22Rv1 (cell line): ENCODE measurements at regions not wholly inside any gene's neighbourhood (a gene's known extent, or its start where the extent isn't known, plus 50 kb on each side); places are given as distances from the start of the nearest gene placed in this dataset.

Source experiments
- ZFX ChIP-seq: fragments of 450-650 bp; IDR thresholded peaks from 2 replicates; pipeline ENCODE4 v1.6.1; 2017; ENCODE audit warnings: antibody characterized with exemption, borderline replicate concordance
- TF ChIP-seq, protein P1 (sequence below): fragments of 450-650 bp; IDR thresholded peaks from 2 replicates; pipeline ENCODE4 v1.5.1; 2017; ENCODE audit warnings: mild to moderate bottlenecking

DNA sequence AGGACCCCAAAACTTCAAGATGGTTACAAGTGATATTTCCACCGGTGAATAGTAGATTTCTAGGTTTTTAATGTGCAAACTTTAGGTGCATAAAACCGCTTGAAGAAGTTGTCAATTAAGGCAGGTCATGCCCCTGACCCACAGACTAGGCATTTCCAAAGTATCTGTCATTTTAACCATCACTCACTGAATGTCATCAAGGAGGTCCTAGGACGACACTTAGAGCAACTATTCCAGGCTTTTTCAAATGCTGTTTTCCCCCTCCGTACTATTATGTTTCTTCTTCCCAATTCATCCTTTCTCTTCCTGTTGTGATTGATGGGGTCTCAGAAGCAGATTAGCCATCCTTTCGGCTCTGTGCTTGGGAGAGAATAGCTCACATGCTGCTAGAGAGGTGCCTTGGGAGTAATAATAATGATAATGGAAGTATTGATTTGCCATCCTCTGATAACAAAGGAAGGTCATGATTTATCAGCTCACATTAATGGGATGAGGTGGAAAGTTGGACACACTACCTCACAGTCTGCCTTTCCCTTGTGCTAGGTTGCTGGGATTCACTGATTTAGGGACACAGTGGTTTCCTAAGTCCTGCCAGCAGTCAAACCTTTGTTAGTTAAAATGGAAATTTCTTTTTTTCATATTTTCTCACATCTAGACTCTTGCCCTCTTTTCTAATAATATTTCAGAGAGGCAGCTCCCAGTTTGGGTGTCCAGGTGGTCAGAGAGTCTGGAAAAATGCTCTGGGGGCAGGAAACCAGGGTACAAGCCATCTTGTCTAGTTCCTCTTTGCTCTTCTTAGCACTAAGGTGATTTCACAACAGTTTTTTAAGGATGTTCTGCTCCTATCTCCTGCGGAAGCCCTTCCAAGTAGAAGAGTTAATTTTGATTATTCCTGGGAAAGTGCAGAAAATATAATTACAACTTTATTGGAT, 67.0 kb downstream of the PTTG1 start:
- TF ChIP-seq, protein P1, sequence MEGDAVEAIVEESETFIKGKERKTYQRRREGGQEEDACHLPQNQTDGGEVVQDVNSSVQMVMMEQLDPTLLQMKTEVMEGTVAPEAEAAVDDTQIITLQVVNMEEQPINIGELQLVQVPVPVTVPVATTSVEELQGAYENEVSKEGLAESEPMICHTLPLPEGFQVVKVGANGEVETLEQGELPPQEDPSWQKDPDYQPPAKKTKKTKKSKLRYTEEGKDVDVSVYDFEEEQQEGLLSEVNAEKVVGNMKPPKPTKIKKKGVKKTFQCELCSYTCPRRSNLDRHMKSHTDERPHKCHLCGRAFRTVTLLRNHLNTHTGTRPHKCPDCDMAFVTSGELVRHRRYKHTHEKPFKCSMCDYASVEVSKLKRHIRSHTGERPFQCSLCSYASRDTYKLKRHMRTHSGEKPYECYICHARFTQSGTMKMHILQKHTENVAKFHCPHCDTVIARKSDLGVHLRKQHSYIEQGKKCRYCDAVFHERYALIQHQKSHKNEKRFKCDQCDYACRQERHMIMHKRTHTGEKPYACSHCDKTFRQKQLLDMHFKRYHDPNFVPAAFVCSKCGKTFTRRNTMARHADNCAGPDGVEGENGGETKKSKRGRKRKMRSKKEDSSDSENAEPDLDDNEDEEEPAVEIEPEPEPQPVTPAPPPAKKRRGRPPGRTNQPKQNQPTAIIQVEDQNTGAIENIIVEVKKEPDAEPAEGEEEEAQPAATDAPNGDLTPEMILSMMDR = no peak
- no peak for TF ChIP-seq ZFX
